IPS DF 4.7 (cell line): ENCODE measurements at regions not wholly inside any gene's neighbourhood (a gene's known extent, or its start where the extent isn't known, plus 50 kb on each side); places are given as distances from the start of the nearest gene placed in this dataset.

Experiments
- DNase-seq: peaks from one replicate; pipeline ENCODE4 v3.0.0-alpha.2; 2013; ENCODE audit warnings: low spot score; ENCODE audit errors: extremely low read depth

GRCh38 chr11:110019675-110020074 lies 73.5 kb upstream of the ZC3H12C start:
- DNase-seq = no peak

GRCh38 chr11:110022548-110022947 lies 70.6 kb upstream of the ZC3H12C start:
- DNase-seq = no peak

GRCh38 chr11:110023711-110024110 lies 69.5 kb upstream of the ZC3H12C start:
- DNase-seq = no peak

- no peak for DNase-seq
These were observed 66.2 kb upstream of the ZC3H12C start for GRCh38 chr11:110026858-110027626.

- no peak for DNase-seq
These were observed 65.4 kb upstream of the ZC3H12C start for GRCh38 chr11:110027627-110028371.

GRCh38 chr11:110028921-110029320 lies 64.3 kb upstream of the ZC3H12C start:
- no peak for DNase-seq

- no peak for DNase-seq
These were observed 63.5 kb upstream of the ZC3H12C start for GRCh38 chr11:110029714-110030113.

GRCh38 chr11:110031171-110031570 lies 62.0 kb upstream of the ZC3H12C start:
- no peak for DNase-seq

GRCh38 chr11:110032259-110032658 lies 60.9 kb upstream of the ZC3H12C start:
- DNase-seq = no peak

GRCh38 chr11:110032957-110033570 lies 60.1 kb upstream of the ZC3H12C start:
- DNase-seq = no peak

GRCh38 chr11:110034806-110035205 lies 58.4 kb upstream of the ZC3H12C start:
- no peak for DNase-seq

- no peak for DNase-seq
These were observed 57.8 kb upstream of the ZC3H12C start for GRCh38 chr11:110035357-110035756.

GRCh38 chr11:110038201-110038600 lies 55.0 kb upstream of the ZC3H12C start:
- no peak for DNase-seq
